Ishikawa (cell line): ENCODE measurements at regions not wholly inside any gene's neighbourhood (a gene's known extent, or its start where the extent isn't known, plus 50 kb on each side); places are given as distances from the start of the nearest gene placed in this dataset.
A peak's percentile ranks its signal among the peaks of the same experiment; 100 is the strongest.

Experiments used
- CEBPB ChIP-seq: IDR thresholded peaks from 2 replicates; pipeline ENCODE4 v1.6.1; 2012
- CREB1 ChIP-seq: IDR thresholded peaks from 2 replicates; pipeline ENCODE4 v1.6.1; 2012; ENCODE audit warnings: low read depth
- EGR1 ChIP-seq: IDR thresholded peaks from 2 replicates; pipeline ENCODE4 v1.6.1; 2012
- EP300 ChIP-seq: IDR thresholded peaks from 2 replicates; pipeline ENCODE4 v1.6.1; 2012; ENCODE audit warnings: borderline replicate concordance
- FOXM1 ChIP-seq: IDR thresholded peaks from 2 replicates; pipeline ENCODE4 v1.6.1; 2012; ENCODE audit warnings: low read depth, borderline replicate concordance
- MAX ChIP-seq: IDR thresholded peaks from 2 replicates; pipeline ENCODE4 v1.6.1; 2012
- NFIC ChIP-seq: IDR thresholded peaks from 2 replicates; pipeline ENCODE4 v1.6.1; 2012
- RAD21 ChIP-seq: IDR thresholded peaks from 2 replicates; pipeline ENCODE4 v1.6.1; 2012; ENCODE audit warnings: low read depth
- REST ChIP-seq: IDR thresholded peaks from 2 replicates; pipeline ENCODE4 v1.6.1; 2012; ENCODE audit warnings: low read depth, mild to moderate bottlenecking
- TAF1 ChIP-seq: IDR thresholded peaks from 2 replicates; pipeline ENCODE4 v1.6.1; 2012; ENCODE audit warnings: low read depth, mild to moderate bottlenecking
- TCF12 ChIP-seq: IDR thresholded peaks from 2 replicates; pipeline ENCODE4 v1.6.1; 2012; ENCODE audit warnings: low read depth
- TEAD4 ChIP-seq: IDR thresholded peaks from 2 replicates; pipeline ENCODE4 v1.6.1; 2012
- USF1 ChIP-seq: IDR thresholded peaks from 2 replicates; pipeline ENCODE4 v1.6.1; 2012
- YY1 ChIP-seq: IDR thresholded peaks from 2 replicates; pipeline ENCODE4 v1.6.1; 2012; ENCODE audit warnings: low read depth
- ZBTB7A ChIP-seq: IDR thresholded peaks from 2 replicates; pipeline ENCODE4 v1.6.1; 2012; ENCODE audit warnings: low read depth

- TF ChIP-seq MAX (no peak), CEBPB (no peak), YY1 (no peak), REST (no peak), USF1 (no peak), EP300 (no peak), RAD21 (no peak), TAF1 (no peak), TEAD4 (no peak), FOXM1 (no peak), ZBTB7A (no peak), TCF12 (no peak), EGR1 (no peak), NFIC (no peak), CREB1 (no peak)
These were observed 87.8 kb upstream of the UPP2 start for GRCh38 chr2:158013891-158014290.

- no peak for TF ChIP-seq CREB1
- peak; percentile 52; the same call in 1 of the 2 replicates for TF ChIP-seq FOXM1
- TF ChIP-seq MAX: no peak
- peak; percentile 45; the same call in 1 of the 2 replicates for TF ChIP-seq TCF12
- no peak for TF ChIP-seq YY1
- TF ChIP-seq RAD21: no peak
- no peak for TF ChIP-seq ZBTB7A
- 0 out of 2 replicates have a peak, but pooled peaks have one; percentile 13 for TF ChIP-seq NFIC
- no peak for TF ChIP-seq TAF1
- no peak for TF ChIP-seq CEBPB
- peak; percentile 90 for TF ChIP-seq USF1
- no peak for TF ChIP-seq EGR1
- TF ChIP-seq TEAD4: peak; percentile 60
- peak; percentile 65 for TF ChIP-seq EP300
- no peak for TF ChIP-seq REST
These were observed 90.5 kb upstream of the UPP2 start for GRCh38 chr2:158011055-158011771.

- no peak for TF ChIP-seq CREB1
- no peak for TF ChIP-seq CEBPB
- TF ChIP-seq YY1: no peak
- TF ChIP-seq EGR1: no peak
These were observed 92.3 kb upstream of the UPP2 start for GRCh38 chr2:158009399-158009798.

GRCh38 chr2:158006961-158007719 is 94.5 kb upstream of the UPP2 start:
- TF ChIP-seq USF1 (no peak), RAD21 (0 out of 2 replicates have a peak, but pooled peaks have one; percentile 2)

GRCh38 chr2:158004126-158004764 is 97.4 kb upstream of the UPP2 start:
- TF ChIP-seq YY1 (no peak), FOXM1 (no peak), EGR1 (no peak)
